ENCODE measurements at regions not wholly inside any gene's neighbourhood (a gene's known extent, or its start where the extent isn't known, plus 50 kb on each side); places are given as distances from the start of the nearest gene placed in this dataset.

DNA sequence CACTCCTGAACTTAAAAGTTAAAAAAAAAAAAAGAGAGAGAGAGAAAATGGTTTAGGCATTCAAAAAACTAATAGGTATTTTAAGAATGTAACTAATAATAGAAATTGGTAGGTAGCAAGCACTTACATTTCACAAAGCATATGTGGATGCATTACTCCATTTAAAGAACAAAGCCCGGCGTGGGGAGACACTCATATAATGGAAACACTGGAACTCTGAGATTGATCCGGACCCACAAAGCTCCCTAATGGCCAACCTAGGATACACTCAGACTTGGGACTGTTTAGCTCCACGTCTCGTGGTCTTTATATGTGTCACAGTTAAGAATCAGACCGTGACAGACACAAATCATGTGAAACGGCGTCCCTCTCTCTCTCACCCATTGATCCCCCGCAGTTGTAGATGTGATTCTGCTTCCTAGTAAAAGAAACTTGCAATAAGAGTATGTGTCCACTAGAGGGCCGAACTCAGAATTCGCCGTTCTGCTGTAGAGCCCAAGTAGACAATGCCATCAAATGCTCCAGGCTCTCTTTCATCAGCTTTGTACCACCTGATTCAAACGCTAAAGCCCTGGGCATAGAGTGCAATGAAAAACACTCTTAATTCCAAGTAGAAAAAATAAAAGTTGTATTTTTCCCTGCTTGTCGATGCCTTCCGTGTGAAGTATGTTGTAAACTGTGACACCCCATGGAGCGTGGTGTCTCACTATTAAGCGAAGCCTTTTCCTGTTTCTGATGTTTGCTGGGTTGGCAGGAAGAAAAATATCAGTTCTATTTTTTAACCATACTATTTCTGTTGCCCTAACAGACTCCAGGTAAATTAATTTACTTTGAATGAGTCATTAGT is 429.0 kb upstream of the MTPN start:
- WGBS: 27% methylated on average over 17 of the region's 17 CpGs
- no peaks in the 10 kb centered on the region for H3K27me3 ChIP-seq (replicated peaks; ENCODE audit: insufficient read depth)
- H3K27ac ChIP-seq: no peak overlapping the region
- no peaks in the 10 kb centered on the region for H3K36me3 ChIP-seq
- no peak overlapping the region for H3K4me3 ChIP-seq
- no peaks in the 10 kb centered on the region for H3K9me3 ChIP-seq
- TF ChIP-seq, protein P1, sequence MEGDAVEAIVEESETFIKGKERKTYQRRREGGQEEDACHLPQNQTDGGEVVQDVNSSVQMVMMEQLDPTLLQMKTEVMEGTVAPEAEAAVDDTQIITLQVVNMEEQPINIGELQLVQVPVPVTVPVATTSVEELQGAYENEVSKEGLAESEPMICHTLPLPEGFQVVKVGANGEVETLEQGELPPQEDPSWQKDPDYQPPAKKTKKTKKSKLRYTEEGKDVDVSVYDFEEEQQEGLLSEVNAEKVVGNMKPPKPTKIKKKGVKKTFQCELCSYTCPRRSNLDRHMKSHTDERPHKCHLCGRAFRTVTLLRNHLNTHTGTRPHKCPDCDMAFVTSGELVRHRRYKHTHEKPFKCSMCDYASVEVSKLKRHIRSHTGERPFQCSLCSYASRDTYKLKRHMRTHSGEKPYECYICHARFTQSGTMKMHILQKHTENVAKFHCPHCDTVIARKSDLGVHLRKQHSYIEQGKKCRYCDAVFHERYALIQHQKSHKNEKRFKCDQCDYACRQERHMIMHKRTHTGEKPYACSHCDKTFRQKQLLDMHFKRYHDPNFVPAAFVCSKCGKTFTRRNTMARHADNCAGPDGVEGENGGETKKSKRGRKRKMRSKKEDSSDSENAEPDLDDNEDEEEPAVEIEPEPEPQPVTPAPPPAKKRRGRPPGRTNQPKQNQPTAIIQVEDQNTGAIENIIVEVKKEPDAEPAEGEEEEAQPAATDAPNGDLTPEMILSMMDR (IDR thresholded peaks at IDR 0.05): peak; percentile 42 to 69 (median 54)
- no peak for TF ChIP-seq POLR2A (IDR thresholded peaks at IDR 0.05)
- intact Hi-C loops (cut with DNase I): no loop called here
- no peaks in the 10 kb centered on the region for H3K4me1 ChIP-seq (replicated peaks)
- peak; percentile 15 for DNase-seq (ENCODE audit: low spot score)

DNA sequence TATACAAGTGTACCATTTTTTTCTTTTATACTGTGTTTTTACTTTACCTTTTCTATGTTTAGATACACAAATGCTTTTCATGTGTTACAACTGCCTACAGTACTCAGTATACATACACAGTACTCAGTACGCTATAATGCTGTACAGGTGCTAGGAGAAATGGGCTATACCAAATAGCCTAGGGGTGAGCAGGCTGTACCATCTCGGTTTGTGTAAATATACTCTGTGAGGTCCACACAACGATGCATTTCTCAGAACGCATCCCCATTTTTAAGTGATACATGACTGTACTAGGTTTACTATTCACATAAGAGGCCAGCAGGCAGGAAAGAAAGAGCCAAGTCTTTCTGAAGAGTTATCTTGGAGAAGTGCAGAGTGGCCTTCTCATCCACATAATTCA is 426.4 kb upstream of the MTPN start:
- H3K36me3 ChIP-seq: no peaks in the 10 kb centered on the region
- no peaks in the 10 kb centered on the region for H3K4me1 ChIP-seq (replicated peaks)
- H3K27ac ChIP-seq: no peak overlapping the region
- intact Hi-C loops (cut with DNase I): no loop called here
- TF ChIP-seq, protein P1 (IDR thresholded peaks at IDR 0.05): no peak
- no peak for TF ChIP-seq POLR2AphosphoS5 (IDR thresholded peaks at IDR 0.05)
- TF ChIP-seq POLR2A (IDR thresholded peaks at IDR 0.05): no peak
- no peak for DNase-seq (ENCODE audit: low spot score)
- H3K27me3 ChIP-seq (replicated peaks; ENCODE audit: insufficient read depth): no peaks in the 10 kb centered on the region
- 75% methylated on average over 4 of the region's 4 CpGs for WGBS
- H3K9me3 ChIP-seq: no peaks in the 10 kb centered on the region
- H3K4me3 ChIP-seq: no peak overlapping the region

DNA sequence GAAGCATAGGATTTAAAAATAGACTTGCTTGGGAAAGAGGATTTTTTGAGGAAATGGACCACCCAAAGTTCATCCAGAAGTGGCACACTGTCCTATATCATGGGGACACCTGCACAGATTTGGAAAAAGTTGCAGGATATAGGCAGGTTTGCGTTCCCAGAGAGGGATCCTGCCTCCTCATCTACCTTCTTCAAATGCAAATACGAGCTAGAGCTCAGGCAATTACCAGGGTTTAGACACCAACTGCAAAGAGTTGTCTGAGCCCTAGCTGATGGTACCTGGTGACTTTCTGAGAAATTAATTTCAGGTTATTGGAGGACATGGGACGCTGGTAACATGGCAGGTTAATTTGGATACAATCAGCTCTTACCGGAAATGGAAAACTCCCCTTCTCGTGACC is 423.7 kb upstream of the MTPN start:
- H3K4me3 ChIP-seq: no peak overlapping the region
- H3K9me3 ChIP-seq: no peaks in the 10 kb centered on the region
- 74% methylated on average over 5 of the region's 5 CpGs for WGBS
- no peaks in the 10 kb centered on the region for H3K4me1 ChIP-seq (replicated peaks)
- intact Hi-C loops (cut with DNase I): no loop called here
- H3K27ac ChIP-seq: no peak overlapping the region
- DNase-seq (ENCODE audit: low spot score): no peak
- TF ChIP-seq POLR2AphosphoS5 (IDR thresholded peaks at IDR 0.05) (no peak), POLR2A (IDR thresholded peaks at IDR 0.05) (no peak)
- TF ChIP-seq, protein P1 (IDR thresholded peaks at IDR 0.05): no peak
- H3K27me3 ChIP-seq (replicated peaks; ENCODE audit: insufficient read depth): no peaks in the 10 kb centered on the region
- no peaks in the 10 kb centered on the region for H3K36me3 ChIP-seq

DNA sequence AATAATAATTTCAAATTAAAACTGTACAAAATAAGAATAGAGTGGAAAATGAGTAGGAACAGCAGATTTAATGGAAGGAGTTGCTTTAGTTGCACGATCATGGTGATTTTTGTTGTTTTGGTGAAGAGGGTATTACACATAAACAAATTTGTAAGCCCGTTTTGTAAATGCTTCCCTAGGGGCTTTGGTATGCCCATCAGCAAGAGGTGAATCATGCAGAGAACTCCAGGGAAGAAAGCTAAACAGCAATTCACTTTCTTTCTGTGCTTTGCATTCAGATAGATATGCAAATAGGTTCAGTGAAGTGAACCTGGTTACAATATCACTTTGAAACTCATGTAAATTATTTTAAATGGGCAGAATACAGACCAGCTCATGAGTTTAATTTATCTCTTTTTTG is 422.2 kb upstream of the MTPN start:
- intact Hi-C loops (cut with DNase I): no loop called here
- Histone ChIP-seq H3K36me3 (no peaks in the 10 kb centered on the region), H3K27me3 (replicated peaks; ENCODE audit: insufficient read depth) (no peaks in the 10 kb centered on the region), H3K4me3 (no peak overlapping the region), H3K4me1 (replicated peaks) (no peaks in the 10 kb centered on the region), H3K27ac (no peak overlapping the region), H3K9me3 (no peaks in the 10 kb centered on the region)
- no peak for DNase-seq (ENCODE audit: low spot score)
- TF ChIP-seq, protein P1 (IDR thresholded peaks at IDR 0.05): no peak
- TF ChIP-seq POLR2AphosphoS5 (IDR thresholded peaks at IDR 0.05) (no peak), POLR2A (IDR thresholded peaks at IDR 0.05) (no peak)
- WGBS: 44% methylated on average over 2 of the region's 2 CpGs

DNA sequence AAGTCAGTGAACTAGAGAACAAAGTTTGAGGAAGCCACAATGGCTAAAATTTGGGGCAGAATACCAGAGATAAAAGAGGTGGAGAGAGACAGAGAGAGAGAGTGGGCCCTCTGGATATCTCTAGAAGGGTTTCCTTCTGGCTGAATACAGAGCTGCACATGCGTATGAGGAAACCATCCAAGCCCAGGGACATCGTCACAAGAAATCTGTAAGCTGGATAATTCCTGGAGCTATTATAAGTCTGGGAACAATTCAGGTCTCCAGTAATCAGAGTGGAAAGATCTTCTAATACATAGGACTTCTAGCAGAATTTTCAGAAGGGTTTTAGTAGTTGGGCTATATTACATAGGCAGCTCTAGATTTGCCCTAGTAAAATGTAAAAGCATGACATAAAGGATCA is 415.7 kb upstream of the MTPN start:
- no peak overlapping the region for H3K27ac ChIP-seq
- TF ChIP-seq POLR2AphosphoS5 (IDR thresholded peaks at IDR 0.05): no peak
- no peak for TF ChIP-seq POLR2A (IDR thresholded peaks at IDR 0.05)
- intact Hi-C loops (cut with DNase I): no loop called here
- no peak overlapping the region for H3K4me3 ChIP-seq
- no peaks in the 10 kb centered on the region for H3K9me3 ChIP-seq
- DNase-seq (ENCODE audit: low spot score): no peak
- H3K36me3 ChIP-seq: no peaks in the 10 kb centered on the region
- WGBS: 68% methylated on average over 2 of the region's 2 CpGs
- no peaks in the 10 kb centered on the region for H3K27me3 ChIP-seq (replicated peaks; ENCODE audit: insufficient read depth)
- no peaks in the 10 kb centered on the region for H3K4me1 ChIP-seq (replicated peaks)

Measured in prostate gland (tissue), 2 donors.